ENCODE measurements at regions not wholly inside any gene's neighbourhood (a gene's known extent, or its start where the extent isn't known, plus 50 kb on each side); places are given as distances from the start of the nearest gene placed in this dataset.

DNA sequence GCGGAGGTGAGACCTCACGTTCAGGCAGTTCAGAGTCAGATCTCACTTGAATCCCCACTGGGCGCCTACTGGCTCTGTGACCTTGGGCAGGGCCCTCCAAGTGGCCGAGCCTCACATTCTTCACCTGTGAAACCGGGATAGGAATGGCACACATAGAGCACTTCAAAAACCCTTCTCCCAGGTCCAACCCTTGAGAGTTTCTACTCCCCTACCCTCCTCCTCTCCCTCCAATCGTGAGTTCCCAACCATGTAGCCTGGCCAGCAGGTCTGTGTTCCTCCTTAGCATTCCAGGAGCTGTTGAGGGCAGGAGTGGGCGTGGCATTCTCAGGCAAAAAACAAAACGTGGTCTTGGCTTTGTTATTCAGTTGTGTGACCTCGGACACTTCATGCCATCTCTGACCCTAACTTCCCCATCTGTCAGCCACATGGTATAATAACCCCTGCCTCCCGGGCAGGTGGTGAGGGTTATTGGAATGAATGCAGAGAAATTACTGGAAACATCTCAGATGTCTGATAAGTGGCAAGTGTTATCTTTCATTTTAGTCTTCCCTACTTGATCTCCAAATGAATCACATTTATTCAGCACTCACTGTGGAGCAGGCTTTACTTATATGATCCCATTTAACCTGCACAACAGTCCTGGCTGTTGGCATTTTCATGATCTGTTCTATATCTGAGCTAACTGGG lies 112.8 kb upstream of the BOD1 start:
- Histone ChIP-seq H3K4me3 (no peak overlapping the region), H3K4me1 (replicated peaks in 1 of 2) (peaks cover 6 to 9% of the 10 kb centered on the region in 2 donors), H3K27ac (no peak overlapping the region)
- WGBS, 10 experiments: 0 to 67% (median 20%) methylated on average over 1 to 8 of the region's 10 CpGs; no CpG with 5 or more reads in 3 of the 10 experiments
- ATAC-seq (replicated peaks in 6 of 8): no peak
- in situ Hi-C loops (cut with MboI; ENCODE audit: low pct_unique_long_range_greater_than_20kb in 2 of 9, low sequenced_read_pairs in 9 of 9, unreplicated experiment in 9 of 9): no loop called here

DNA sequence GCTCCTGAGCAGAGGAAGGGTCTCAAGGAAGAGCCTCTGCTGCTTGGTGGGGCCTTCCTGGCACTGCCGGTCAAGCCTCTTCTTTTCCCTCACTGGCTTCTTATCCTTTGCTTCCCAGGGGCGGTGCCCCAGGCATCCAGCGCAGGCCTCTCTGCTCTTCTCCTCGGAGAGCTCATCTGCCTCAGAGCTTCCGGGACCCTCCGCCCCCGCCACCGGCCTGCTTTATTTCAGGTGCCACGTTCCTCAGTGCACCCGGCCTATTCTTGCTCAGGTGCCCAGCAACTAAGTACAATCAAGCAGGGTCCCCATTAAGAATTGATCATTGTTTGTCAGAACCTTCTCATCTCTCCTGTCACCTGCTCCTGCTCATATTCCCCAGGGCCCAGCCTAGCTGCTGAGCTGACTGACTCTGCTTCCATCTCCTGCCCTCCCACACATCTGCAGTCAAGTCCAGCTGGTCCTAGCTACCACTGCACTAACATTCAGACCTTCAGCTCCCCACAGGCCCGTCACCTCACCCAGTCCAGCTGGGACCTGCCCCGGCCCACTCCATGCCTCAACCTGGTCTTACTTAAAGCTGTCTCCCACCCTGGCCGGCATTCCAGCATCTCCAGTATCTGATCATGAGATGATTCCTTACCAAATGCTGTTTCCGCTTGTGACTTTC lies 114.3 kb upstream of the BOD1 start:
- WGBS, 10 experiments: 34 to 100% (median 86%) methylated on average over 1 to 9 of the region's 14 CpGs; no CpG with 5 or more reads in 3 of the 10 experiments
- H3K27ac ChIP-seq: no peak overlapping the region
- peaks cover 19 to 21% of the 10 kb centered on the region in 2 donors for H3K4me1 ChIP-seq (replicated peaks in 1 of 2)
- H3K4me3 ChIP-seq: no peak overlapping the region
- ATAC-seq (replicated peaks in 6 of 8): peak in 3 of 8 experiments; percentile 34 to 58 (median 44)
- in situ Hi-C loops (cut with MboI; ENCODE audit: low pct_unique_long_range_greater_than_20kb in 2 of 9, low sequenced_read_pairs in 9 of 9, unreplicated experiment in 9 of 9): no loop called here

DNA sequence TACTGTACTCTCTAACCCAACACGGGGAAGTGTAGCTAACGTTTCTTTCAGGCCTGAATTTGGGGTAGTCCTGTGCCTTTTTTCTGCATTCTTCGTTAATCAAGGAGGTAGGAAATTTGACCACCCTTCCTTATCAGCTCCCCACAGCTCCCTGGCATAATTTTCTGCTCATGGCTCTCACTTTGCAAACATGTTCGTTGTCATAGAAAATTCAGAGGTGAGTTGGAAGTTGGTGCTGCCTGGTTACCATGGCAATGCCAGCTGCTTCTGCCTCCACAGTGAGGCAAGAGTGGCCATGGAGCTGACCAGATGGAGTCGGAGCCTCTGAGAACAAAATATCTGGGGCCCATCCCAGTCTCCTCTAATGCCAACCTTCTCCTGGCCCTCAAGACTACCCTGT lies 116.6 kb upstream of the BOD1 start:
- H3K4me1 ChIP-seq (replicated peaks in 1 of 2): peaks cover 26 to 33% of the 10 kb centered on the region in 2 donors
- in situ Hi-C loops (cut with MboI; ENCODE audit: low pct_unique_long_range_greater_than_20kb in 2 of 9, low sequenced_read_pairs in 9 of 9, unreplicated experiment in 9 of 9): no loop called here
- no peak overlapping the region for H3K27ac ChIP-seq
- ATAC-seq (replicated peaks in 6 of 8): peak in 2 of 8 experiments; percentile 23 to 53
- 20 to 100% (median 87%) methylated on average over 1 to 3 of the region's 5 CpGs; no CpG with 5 or more reads in 3 of the 10 experiments for WGBS, 10 experiments
- H3K4me3 ChIP-seq: no peak overlapping the region

DNA sequence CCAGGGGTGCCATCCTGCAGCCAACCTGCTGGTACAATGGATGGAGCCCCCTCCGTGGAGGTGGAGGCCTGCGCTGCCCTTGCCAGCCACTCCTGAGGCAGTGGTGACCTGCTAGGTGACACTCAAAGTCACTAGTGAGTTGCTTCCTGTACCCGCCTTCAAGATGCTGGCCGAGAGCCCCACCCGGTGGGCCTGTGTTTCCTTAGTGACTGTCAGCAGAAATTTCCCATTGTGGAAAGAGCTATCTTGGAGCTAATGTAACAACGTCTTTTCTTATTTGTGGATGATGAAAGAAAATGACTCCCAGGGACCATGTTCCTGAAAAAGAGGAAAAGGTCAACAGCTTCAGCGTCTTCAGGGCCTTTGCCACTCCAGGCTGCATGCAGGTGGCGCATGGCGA lies 117.0 kb upstream of the BOD1 start:
- no peak overlapping the region for H3K27ac ChIP-seq

DNA sequence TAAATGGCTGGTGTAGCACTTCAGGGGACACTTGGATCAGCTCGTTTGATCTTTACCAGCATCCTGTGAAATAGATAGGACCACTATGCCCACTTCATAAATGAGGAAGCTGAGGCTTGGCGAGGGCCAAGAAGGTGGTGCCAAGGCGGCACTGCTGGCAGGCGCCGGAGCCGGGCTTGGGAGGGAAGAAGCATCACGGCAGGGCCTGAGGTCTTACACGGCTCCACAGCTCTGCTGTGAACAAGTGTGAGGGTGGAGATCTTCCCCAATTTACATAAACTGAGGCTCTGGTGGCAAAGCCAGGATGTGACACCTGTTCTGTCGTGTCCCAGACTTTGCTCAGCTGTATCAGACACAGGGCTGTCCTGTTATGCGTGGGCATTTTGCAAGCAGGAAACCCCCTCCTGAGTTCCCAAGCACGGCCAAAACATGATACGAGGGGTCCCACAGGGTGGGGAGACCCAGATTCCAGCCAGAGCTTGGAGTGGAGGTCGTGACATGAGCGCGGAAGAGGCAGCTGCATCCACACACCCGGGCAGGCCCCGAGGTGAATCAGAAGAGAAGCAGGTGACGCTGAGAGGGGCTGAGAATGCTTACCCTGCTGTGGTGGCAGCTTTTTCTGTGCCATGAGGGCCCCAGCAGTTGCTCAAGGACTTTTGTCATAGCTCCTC lies 117.5 kb upstream of the BOD1 start:
- in situ Hi-C loops (cut with MboI; ENCODE audit: low pct_unique_long_range_greater_than_20kb in 2 of 9, low sequenced_read_pairs in 9 of 9, unreplicated experiment in 9 of 9): no loop called here
- whole genome bisulfite sequencing, 10 experiments: 29 to 95% (median 81%) methylated on average over 2 to 8 of the region's 18 CpGs; no CpG with 5 or more reads in 4 of the 10 experiments
- Histone ChIP-seq H3K4me1 (replicated peaks in 1 of 2) (peaks cover 26 to 30% of the 10 kb centered on the region in 2 donors), H3K27ac (no peak overlapping the region), H3K4me3 (no peak overlapping the region)
- ATAC-seq (replicated peaks in 6 of 8): no peak

More for the DNA sequence above, 117.0 kb upstream of the BOD1 start:
- 51 to 100% (median 82%) methylated on average over 1 to 5 of the region's 9 CpGs; no CpG with 5 or more reads in 2 of the 10 experiments for WGBS, 10 experiments
- no peak overlapping the region for H3K4me3 ChIP-seq
- in situ Hi-C loops (cut with MboI; ENCODE audit: low pct_unique_long_range_greater_than_20kb in 2 of 9, low sequenced_read_pairs in 9 of 9, unreplicated experiment in 9 of 9): no loop called here
- peak in 1 of 8 experiments; percentile 11 for ATAC-seq (replicated peaks in 6 of 8)
- peaks cover 26 to 33% of the 10 kb centered on the region in 2 donors for H3K4me1 ChIP-seq (replicated peaks in 1 of 2)

DNA sequence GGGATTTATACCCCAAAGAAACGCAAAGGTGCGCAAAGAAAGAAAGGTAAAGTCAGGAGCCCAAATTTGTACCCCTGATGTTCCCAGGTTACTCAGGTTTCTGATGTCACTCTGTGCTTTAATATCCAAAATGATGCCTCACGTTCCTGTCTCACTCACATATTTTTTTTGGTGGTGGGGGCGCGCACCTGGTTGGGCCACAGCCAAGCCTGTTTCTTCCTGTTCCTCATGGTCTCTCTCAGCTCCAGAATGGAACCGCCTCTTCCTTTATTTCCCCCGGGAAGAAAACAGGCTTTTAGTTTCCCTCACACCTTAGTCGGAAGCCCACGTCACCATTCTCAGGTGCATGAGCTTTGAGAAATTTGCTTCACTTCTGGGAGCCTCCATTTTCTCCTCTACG lies 118.3 kb upstream of the BOD1 start:
- 60 to 100% (median 100%) methylated on average over 2 to 7 of the region's 10 CpGs; no CpG with 5 or more reads in 5 of the 10 experiments for WGBS, 10 experiments
- in situ Hi-C loops (cut with MboI; ENCODE audit: low pct_unique_long_range_greater_than_20kb in 2 of 9, low sequenced_read_pairs in 9 of 9, unreplicated experiment in 9 of 9): no loop called here
- H3K27ac ChIP-seq: peak overlapping the region; percentile 6 to 47
- no peak overlapping the region for H3K4me3 ChIP-seq
- peaks cover 26 to 29% of the 10 kb centered on the region in 2 donors for H3K4me1 ChIP-seq (replicated peaks in 1 of 2)
- no peak for ATAC-seq (replicated peaks in 6 of 8)

DNA sequence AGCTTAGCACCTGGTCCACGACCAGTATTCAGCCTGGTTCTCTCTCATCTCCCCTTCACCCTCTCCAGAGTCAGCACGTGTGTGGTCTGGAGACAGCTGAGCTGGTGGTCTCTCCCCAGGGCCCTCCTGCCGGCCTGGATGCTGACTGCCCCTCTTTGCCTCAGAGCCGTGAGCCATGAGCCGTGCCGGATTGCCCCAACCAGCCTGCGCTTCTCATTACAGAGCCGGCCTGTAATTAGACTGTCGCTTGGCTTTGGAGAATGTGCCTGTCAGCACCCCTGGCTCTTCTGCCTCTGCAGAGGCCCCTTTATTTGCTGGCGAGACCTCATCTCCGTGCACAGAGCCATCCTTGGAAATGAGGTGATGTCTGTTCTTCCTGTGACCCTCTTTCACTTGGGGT lies 118.7 kb upstream of the BOD1 start:
- H3K4me1 ChIP-seq (replicated peaks in 1 of 2): peaks cover 26 to 29% of the 10 kb centered on the region in 2 donors
- peak in 5 of 8 experiments; percentile 68 to 88 (median 79) for ATAC-seq (replicated peaks in 6 of 8)
- no peak overlapping the region for H3K4me3 ChIP-seq
- H3K27ac ChIP-seq: peak overlapping the region; percentile 6 to 47
- WGBS, 10 experiments: 30 to 90% methylated on average over 2 to 3 of the region's 11 CpGs; no CpG with 5 or more reads in 8 of the 10 experiments
- in situ Hi-C loops (cut with MboI; ENCODE audit: low pct_unique_long_range_greater_than_20kb in 2 of 9, low sequenced_read_pairs in 9 of 9, unreplicated experiment in 9 of 9): no loop called here

DNA sequence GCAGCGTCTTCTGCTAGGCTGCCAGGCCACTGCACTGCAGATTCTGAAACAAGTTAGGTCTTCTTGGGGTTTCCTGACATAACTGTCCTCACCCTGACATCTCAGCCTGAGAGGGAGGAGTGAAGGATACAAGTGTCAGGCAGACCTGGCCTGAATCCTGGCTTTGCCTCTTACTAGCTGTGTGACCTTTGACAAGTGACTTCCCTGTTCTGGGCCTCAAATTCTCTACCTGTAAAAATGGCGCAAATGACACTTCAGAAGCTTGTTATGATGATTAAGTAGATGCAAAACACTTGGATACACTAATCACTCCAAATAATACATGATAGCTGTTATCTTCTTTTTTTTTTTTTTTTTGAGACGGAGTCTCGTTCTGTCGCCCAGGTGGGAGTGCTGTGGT lies 119.2 kb upstream of the BOD1 start:
- Histone ChIP-seq H3K4me1 (replicated peaks in 1 of 2) (peaks cover 26 to 27% of the 10 kb centered on the region in 2 donors), H3K27ac (peak overlapping the region in 1 of 2 donors; percentile 47), H3K4me3 (no peak overlapping the region)
- no peak for ATAC-seq (replicated peaks in 6 of 8)
- WGBS, 10 experiments: 75 to 100% (median 100%) methylated on average over 1 to 3 of the region's 5 CpGs; no CpG with 5 or more reads in 5 of the 10 experiments
- in situ Hi-C loops (cut with MboI; ENCODE audit: low pct_unique_long_range_greater_than_20kb in 2 of 9, low sequenced_read_pairs in 9 of 9, unreplicated experiment in 9 of 9): no loop called here

DNA sequence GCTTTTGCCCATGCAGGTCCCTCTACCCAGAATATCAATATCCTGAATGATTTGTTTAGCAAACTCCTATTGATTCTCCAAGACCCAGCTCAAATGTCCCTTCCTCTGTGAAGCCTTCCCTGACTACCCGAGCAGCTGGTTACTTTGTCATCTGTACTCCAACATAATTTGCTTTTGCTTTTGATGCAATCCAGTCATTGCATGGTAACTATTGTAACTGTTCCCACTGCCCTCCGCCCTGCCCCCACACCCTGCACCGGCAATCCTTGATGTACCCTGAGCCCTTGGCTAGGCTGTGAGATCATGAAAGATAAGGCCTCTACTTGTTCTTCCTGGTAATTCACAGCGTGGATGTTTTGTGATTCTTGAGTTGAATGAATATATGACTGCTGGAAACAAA lies 119.9 kb upstream of the BOD1 start:
- no peak for ATAC-seq (replicated peaks in 6 of 8)
- 7 to 100% (median 76%) methylated on average over 1 to 4 of the region's 4 CpGs; no CpG with 5 or more reads in 1 of the 10 experiments for WGBS, 10 experiments
- Histone ChIP-seq H3K27ac (no peak overlapping the region), H3K4me3 (no peak overlapping the region), H3K4me1 (replicated peaks in 1 of 2) (peaks cover 23 to 26% of the 10 kb centered on the region in 2 donors)
- in situ Hi-C loops (cut with MboI; ENCODE audit: low pct_unique_long_range_greater_than_20kb in 2 of 9, low sequenced_read_pairs in 9 of 9, unreplicated experiment in 9 of 9): no loop called here

DNA sequence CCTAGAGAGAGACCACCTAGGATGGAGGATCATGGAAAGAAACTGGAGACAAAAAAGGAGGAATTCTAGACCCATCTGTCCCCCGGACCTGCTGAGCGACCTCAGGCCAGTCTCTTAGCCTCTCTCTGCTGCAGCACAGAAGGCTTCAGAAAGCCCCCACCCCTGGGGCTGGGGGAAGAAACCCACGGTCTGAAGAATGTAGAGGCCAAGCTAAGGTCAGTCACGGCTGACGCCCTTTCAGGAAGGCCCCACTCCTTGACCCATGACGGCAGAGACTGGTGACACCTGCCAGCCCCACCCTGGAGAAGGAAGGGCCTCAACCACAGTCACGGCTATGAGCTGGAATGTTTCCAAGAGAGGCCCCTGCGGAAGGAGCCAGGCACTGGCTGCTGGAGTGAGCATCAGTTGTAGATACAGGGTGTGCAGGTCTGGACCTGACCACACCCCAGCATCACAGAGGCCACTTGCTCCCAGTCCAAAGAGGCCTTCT lies 120.5 kb upstream of the BOD1 start:
- in situ Hi-C loops (cut with MboI; ENCODE audit: low pct_unique_long_range_greater_than_20kb in 2 of 9, low sequenced_read_pairs in 9 of 9, unreplicated experiment in 9 of 9): no loop called here
- 30 to 90% (median 70%) methylated on average over 2 to 4 of the region's 8 CpGs; no CpG with 5 or more reads in 3 of the 10 experiments for WGBS, 10 experiments
- ATAC-seq (replicated peaks in 6 of 8): peak in 6 of 8 experiments; percentile 35 to 64 (median 49)
- H3K27ac ChIP-seq: no peak overlapping the region
- peaks cover 23 to 26% of the 10 kb centered on the region in 2 donors for H3K4me1 ChIP-seq (replicated peaks in 1 of 2)
- no peak overlapping the region for H3K4me3 ChIP-seq

DNA sequence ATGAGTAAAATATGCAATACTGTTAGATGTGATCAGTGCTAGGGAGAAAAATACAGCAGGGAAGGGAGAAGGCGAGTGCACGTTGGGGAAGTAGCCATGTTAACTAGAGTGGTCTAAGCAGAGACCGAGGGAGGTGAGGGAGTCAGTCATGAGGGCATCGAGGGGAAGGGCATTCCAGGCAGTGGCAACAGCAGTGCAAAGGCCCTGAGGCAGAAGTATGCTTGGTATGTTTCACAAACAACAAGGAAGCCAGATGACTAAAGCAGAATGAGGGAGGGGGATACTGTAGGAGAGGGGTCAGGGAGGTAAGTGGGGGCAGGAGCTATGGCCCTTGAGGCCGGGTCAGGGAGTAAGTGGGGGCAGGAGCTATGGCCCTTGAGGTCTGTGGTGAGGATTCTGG lies 123.3 kb upstream of the BOD1 start:
- H3K4me1 ChIP-seq (replicated peaks in 1 of 2): peaks cover 19 to 27% of the 10 kb centered on the region in 2 donors
- in situ Hi-C loops (cut with MboI; ENCODE audit: low pct_unique_long_range_greater_than_20kb in 2 of 9, low sequenced_read_pairs in 9 of 9, unreplicated experiment in 9 of 9): no loop called here
- no peak overlapping the region for H3K4me3 ChIP-seq
- ATAC-seq (replicated peaks in 6 of 8): no peak
- WGBS, 10 experiments: 7 to 93% (median 57%) methylated on average over 2 to 4 of the region's 5 CpGs; no CpG with 5 or more reads in 3 of the 10 experiments
- H3K27ac ChIP-seq: no peak overlapping the region

DNA sequence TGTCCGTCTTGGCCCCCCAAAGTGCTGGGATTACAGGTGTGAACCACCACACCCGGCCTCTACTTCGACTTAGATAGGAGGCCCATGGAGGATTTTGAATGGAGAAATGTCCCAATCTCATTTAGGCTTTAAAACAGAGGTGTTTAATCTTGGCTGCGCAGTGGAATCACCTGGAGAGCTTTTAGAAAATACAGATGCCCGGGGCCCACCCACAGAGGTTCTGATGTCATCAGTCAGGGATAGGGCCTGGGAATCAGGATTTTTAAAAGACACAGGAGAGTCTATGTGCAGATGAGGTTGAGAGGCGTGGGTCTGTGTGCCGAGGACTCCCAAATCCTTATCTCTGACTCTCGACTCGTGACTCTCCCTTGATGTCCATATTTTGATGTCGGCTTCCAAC lies 124.0 kb upstream of the BOD1 start:
- H3K4me3 ChIP-seq: no peak overlapping the region
- ATAC-seq (replicated peaks in 6 of 8): no peak
- WGBS, 10 experiments: 10 to 100% (median 73%) methylated on average over 1 to 6 of the region's 10 CpGs; no CpG with 5 or more reads in 4 of the 10 experiments
- peaks cover 18 to 24% of the 10 kb centered on the region in 2 donors for H3K4me1 ChIP-seq (replicated peaks in 1 of 2)
- in situ Hi-C loops (cut with MboI; ENCODE audit: low pct_unique_long_range_greater_than_20kb in 2 of 9, low sequenced_read_pairs in 9 of 9, unreplicated experiment in 9 of 9): no loop called here
- no peak overlapping the region for H3K27ac ChIP-seq

DNA sequence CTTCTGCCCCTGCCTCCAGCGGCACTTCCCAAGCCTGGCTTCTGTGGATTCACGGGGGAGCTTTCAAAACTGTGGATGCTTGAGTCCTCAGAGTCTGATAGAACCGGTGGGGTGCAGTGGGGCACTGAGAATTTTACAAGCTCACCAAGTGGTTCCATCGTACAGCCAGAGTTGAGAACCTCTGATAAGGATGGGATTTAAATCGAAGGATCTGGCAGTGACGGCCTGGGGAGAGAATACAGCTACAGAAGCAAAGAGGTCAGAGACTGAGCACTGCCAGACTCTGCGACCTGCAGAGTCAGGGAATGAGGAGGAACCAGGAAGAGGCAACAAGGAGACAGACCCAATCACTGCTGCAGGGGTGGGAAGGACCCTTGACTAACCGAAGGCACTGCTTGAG lies 124.6 kb upstream of the BOD1 start:
- ATAC-seq (replicated peaks in 6 of 8): no peak

More for the DNA sequence above, 124.6 kb upstream of the BOD1 start:
- 33 to 91% (median 81%) methylated on average over 1 to 6 of the region's 8 CpGs; no CpG with 5 or more reads in 1 of the 10 experiments for WGBS, 10 experiments
- Histone ChIP-seq H3K27ac (no peak overlapping the region), H3K4me3 (no peak overlapping the region), H3K4me1 (replicated peaks in 1 of 2) (peaks cover 22 to 24% of the 10 kb centered on the region in 2 donors)
- in situ Hi-C loops (cut with MboI; ENCODE audit: low pct_unique_long_range_greater_than_20kb in 2 of 9, low sequenced_read_pairs in 9 of 9, unreplicated experiment in 9 of 9): no loop called here
